ENCODE measurements at regions not wholly inside any gene's neighbourhood (a gene's known extent, or its start where the extent isn't known, plus 50 kb on each side); places are given as distances from the start of the nearest gene placed in this dataset.

DNA sequence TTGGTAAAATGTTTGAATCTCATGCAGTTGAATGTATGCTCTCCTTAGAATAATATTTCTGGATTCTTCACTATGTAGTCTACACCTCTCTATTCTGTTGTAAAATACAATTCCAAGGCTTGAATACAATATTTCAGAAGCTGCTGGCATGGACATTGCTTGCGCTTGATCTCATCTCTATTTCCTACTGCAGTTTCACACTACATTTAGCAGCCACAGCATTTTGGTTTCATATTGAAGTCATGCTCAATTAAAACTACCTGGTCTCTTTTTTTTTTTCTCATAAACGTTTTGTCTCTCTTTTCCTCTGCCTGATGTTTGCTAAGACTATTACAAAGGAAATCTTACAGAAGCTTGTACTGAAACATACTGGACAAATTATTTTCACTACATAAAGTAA is 631.0 kb upstream of the TMPRSS15 start:
- no peak for DNase-seq (ENCODE audit: low read depth, low spot score)
- no peak overlapping the region for H3K4me3 ChIP-seq (replicated peaks in 1 of 3; ENCODE audit: insufficient read depth in 1 of 3, low read depth in 1 of 3, low read length in 3 of 3)
- no peak overlapping the region for H3K9ac ChIP-seq (replicated peaks; ENCODE audit: extremely low read depth, insufficient read depth, low read length)
- no peaks in the 10 kb centered on the region for H3K9me3 ChIP-seq (replicated peaks; ENCODE audit: control insufficient read depth, insufficient read depth, low read length)
- dilution Hi-C loops (cut with MboI; ENCODE audit: extremely low pct_ligation_motif_present, low sequenced_read_pairs): no loop called here
- no peaks in the 10 kb centered on the region for H3K36me3 ChIP-seq (ENCODE audit: control insufficient read depth in 2 of 2, extremely low read depth in 1 of 2, insufficient read depth in 2 of 2, low read length in 2 of 2)
- no peaks in the 10 kb centered on the region for H3K27me3 ChIP-seq (ENCODE audit: control insufficient read depth in 2 of 2, insufficient read depth in 2 of 2, low read length in 2 of 2)
- ChIA-PET CTCF (no interaction called here), POLR2A (no interaction called here)
- no peak for FAIRE-seq
- TF ChIP-seq POLR2AphosphoS5 (IDR thresholded peaks at IDR 0.05; ENCODE audit: insufficient read depth, low read depth, low read length) (no peak), GATA2 (IDR thresholded peaks at IDR 0.05; ENCODE audit: insufficient read depth, insufficient read length, low read depth, low read length) (no peak), JUN (IDR thresholded peaks at IDR 0.05; ENCODE audit: borderline replicate concordance, insufficient read depth, insufficient read length, low read depth) (no peak), MYC (IDR thresholded peaks at IDR 0.05; ENCODE audit: low read depth, low read length) (no peak), FOS (IDR thresholded peaks at IDR 0.05; ENCODE audit: borderline replicate concordance, insufficient read depth, low read length) (no peak), EZH2 (IDR thresholded peaks at IDR 0.05; ENCODE audit: borderline replicate concordance, low read depth, low read length, severe bottlenecking) (no peak), POLR2A (IDR thresholded peaks at IDR 0.05; ENCODE audit: low read depth, low read length) (no peak)
- TF ChIP-seq, protein P1, sequence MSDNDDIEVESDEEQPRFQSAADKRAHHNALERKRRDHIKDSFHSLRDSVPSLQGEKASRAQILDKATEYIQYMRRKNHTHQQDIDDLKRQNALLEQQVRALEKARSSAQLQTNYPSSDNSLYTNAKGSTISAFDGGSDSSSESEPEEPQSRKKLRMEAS (IDR thresholded peaks at IDR 0.05; ENCODE audit: insufficient read depth, insufficient read length): no peak
- TF ChIP-seq, protein P2, sequence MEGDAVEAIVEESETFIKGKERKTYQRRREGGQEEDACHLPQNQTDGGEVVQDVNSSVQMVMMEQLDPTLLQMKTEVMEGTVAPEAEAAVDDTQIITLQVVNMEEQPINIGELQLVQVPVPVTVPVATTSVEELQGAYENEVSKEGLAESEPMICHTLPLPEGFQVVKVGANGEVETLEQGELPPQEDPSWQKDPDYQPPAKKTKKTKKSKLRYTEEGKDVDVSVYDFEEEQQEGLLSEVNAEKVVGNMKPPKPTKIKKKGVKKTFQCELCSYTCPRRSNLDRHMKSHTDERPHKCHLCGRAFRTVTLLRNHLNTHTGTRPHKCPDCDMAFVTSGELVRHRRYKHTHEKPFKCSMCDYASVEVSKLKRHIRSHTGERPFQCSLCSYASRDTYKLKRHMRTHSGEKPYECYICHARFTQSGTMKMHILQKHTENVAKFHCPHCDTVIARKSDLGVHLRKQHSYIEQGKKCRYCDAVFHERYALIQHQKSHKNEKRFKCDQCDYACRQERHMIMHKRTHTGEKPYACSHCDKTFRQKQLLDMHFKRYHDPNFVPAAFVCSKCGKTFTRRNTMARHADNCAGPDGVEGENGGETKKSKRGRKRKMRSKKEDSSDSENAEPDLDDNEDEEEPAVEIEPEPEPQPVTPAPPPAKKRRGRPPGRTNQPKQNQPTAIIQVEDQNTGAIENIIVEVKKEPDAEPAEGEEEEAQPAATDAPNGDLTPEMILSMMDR (IDR thresholded peaks at IDR 0.05; ENCODE audit: extremely low read depth in 1 of 2, insufficient read depth in 1 of 2, low read depth in 1 of 2, low read length in 2 of 2): no peak
- no peaks in the 10 kb centered on the region for H3K9me1 ChIP-seq (replicated peaks; ENCODE audit: control insufficient read depth, extremely low read depth, insufficient read depth, low read length)
- no TSS peak for BruUV-seq (replicated peaks)
- H2AFZ ChIP-seq (ENCODE audit: low read depth, low read length): no peak overlapping the region
- no peak overlapping the region for H3K27ac ChIP-seq (ENCODE audit: insufficient read depth, low read depth, low read length)
- H3K4me2 ChIP-seq (ENCODE audit: insufficient read depth, low read length): no peak overlapping the region
- intact Hi-C loops (cut with micrococcal nuclease): no loop called here
- no peaks in the 10 kb centered on the region for H4K20me1 ChIP-seq (replicated peaks; ENCODE audit: control insufficient read depth, extremely low read depth, insufficient read depth, low read length)
- no peaks in the 10 kb centered on the region for H3K4me1 ChIP-seq (ENCODE audit: control insufficient read depth, extremely low read depth, insufficient read depth, low read length)
- H3K79me2 ChIP-seq (ENCODE audit: control insufficient read depth, insufficient read depth, low read length): no peaks in the 10 kb centered on the region

All from endothelial cell of umbilical vein (primary cell).